H9 (cell line): ENCODE measurements at regions not wholly inside any gene's neighbourhood (a gene's known extent, or its start where the extent isn't known, plus 50 kb on each side); places are given as distances from the start of the nearest gene placed in this dataset.

Source experiments
- DNase-seq: peaks from one replicate; pipeline ENCODE4 v3.0.0-alpha.2; 2017
- H2AFZ ChIP-seq: one replicate; pipeline ENCODE4 v1.6.1; 2013; ENCODE audit warnings: mild to moderate bottlenecking, low read length, control low read depth, moderate library complexity
- H2AK5ac ChIP-seq: 2 replicates; pipeline ENCODE4 v1.6.1; 2013; ENCODE audit warnings: low read length, control low read depth, mixed read lengths; ENCODE audit not compliant: insufficient read length
- H2BK120ac ChIP-seq: one replicate; pipeline ENCODE4 v1.6.1; 2013; ENCODE audit warnings: low read depth, mild to moderate bottlenecking, low read length, control low read depth, inconsistent platforms; ENCODE audit not compliant: poor library complexity, severe bottlenecking
- H2BK12ac ChIP-seq: 2 replicates; pipeline ENCODE4 v1.6.1; 2013; ENCODE audit warnings: low read length, control low read depth, mixed read lengths, low read depth; ENCODE audit not compliant: insufficient read length
- H2BK15ac ChIP-seq: 2 replicates; pipeline ENCODE4 v1.6.1; 2013; ENCODE audit warnings: low read depth, low read length, control low read depth
- H2BK20ac ChIP-seq: one replicate; pipeline ENCODE4 v1.6.1; 2013; ENCODE audit warnings: low read depth, mild to moderate bottlenecking, low read length, control low read depth, inconsistent platforms; ENCODE audit not compliant: poor library complexity, severe bottlenecking
- H2BK5ac ChIP-seq: 2 replicates; pipeline ENCODE4 v1.6.1; 2013; ENCODE audit warnings: low read length, control low read depth, mixed read lengths; ENCODE audit not compliant: insufficient read length
- H3K14ac ChIP-seq: 2 replicates; pipeline ENCODE4 v1.6.1; 2013; ENCODE audit warnings: low read length, control low read depth; ENCODE audit not compliant: insufficient read depth
- H3K18ac ChIP-seq: 2 replicates; pipeline ENCODE4 v1.6.1; 2013; ENCODE audit warnings: low read depth, mild to moderate bottlenecking, mixed read lengths, low read length, control low read depth; ENCODE audit not compliant: insufficient read length
- H3K23ac ChIP-seq: 2 replicates; pipeline ENCODE4 v1.6.1; 2013; ENCODE audit warnings: low read length, control low read depth, mixed read lengths, low read depth; ENCODE audit not compliant: insufficient read length
- H3K23me2 ChIP-seq: 2 replicates; pipeline ENCODE4 v1.6.1; 2013; ENCODE audit warnings: low read depth, mild to moderate bottlenecking, mixed read lengths, low read length, control low read depth; ENCODE audit not compliant: insufficient read length, poor library complexity, severe bottlenecking
- H3K27ac ChIP-seq: 2 replicates; pipeline ENCODE4 v1.5.1; 2013; ENCODE audit warnings: low read length, control low read depth, mixed read lengths, low read depth; ENCODE audit not compliant: insufficient read length
- H3K27me3 ChIP-seq: 2 replicates; pipeline ENCODE4 v1.6.1; 2013; ENCODE audit warnings: low read length, control low read depth, inconsistent platforms; ENCODE audit not compliant: insufficient read depth
- H3K4ac ChIP-seq: 2 replicates; pipeline ENCODE4 v1.6.1; 2013; ENCODE audit warnings: low read depth, mild to moderate bottlenecking, control low read depth, inconsistent platforms, low read length, moderate library complexity
- H3K4me1 ChIP-seq: 2 replicates; pipeline ENCODE4 v1.6.1; 2013; ENCODE audit warnings: low read length, control low read depth, inconsistent platforms; ENCODE audit not compliant: insufficient read depth
- H3K4me2 ChIP-seq: 2 replicates; pipeline ENCODE4 v1.6.1; 2013; ENCODE audit warnings: low read length, control low read depth, mixed read lengths; ENCODE audit not compliant: insufficient read length, insufficient read depth
- H3K56ac ChIP-seq: 2 replicates; pipeline ENCODE4 v1.6.1; 2013; ENCODE audit warnings: low read depth, mild to moderate bottlenecking, mixed read lengths, low read length, control low read depth; ENCODE audit not compliant: insufficient read length
- H3K79me1 ChIP-seq: 2 replicates; pipeline ENCODE4 v1.6.1; 2013; ENCODE audit warnings: low read depth, mild to moderate bottlenecking, moderate library complexity, low read length, control low read depth, inconsistent platforms; ENCODE audit not compliant: insufficient read depth, poor library complexity, severe bottlenecking
- H3K79me2 ChIP-seq: 2 replicates; pipeline ENCODE4 v1.6.1; 2013; ENCODE audit warnings: low read length, control low read depth, inconsistent platforms; ENCODE audit not compliant: insufficient read depth
- H3K9ac ChIP-seq: 2 replicates; pipeline ENCODE4 v1.6.1; 2013; ENCODE audit warnings: low read length, control low read depth, mixed read lengths; ENCODE audit not compliant: insufficient read length; ENCODE audit errors: extremely low read depth
- H3K9me3 ChIP-seq: one replicate; pipeline ENCODE4 v1.6.1; 2013; ENCODE audit warnings: low read depth, low read length, inconsistent platforms; ENCODE audit not compliant: control insufficient read depth
- H3T11ph ChIP-seq: one replicate; pipeline ENCODE4 v1.6.1; 2013; ENCODE audit warnings: mild to moderate bottlenecking, low read length, control low read depth, inconsistent platforms
- H4K20me1 ChIP-seq: one replicate; pipeline ENCODE4 v1.6.1; 2013; ENCODE audit not compliant: control insufficient read depth, insufficient read length, insufficient read depth
- H4K5ac ChIP-seq: 2 replicates; pipeline ENCODE4 v1.6.1; 2013; ENCODE audit warnings: low read depth, mild to moderate bottlenecking, mixed read lengths, low read length, control low read depth; ENCODE audit not compliant: insufficient read length
- H4K8ac ChIP-seq: replicated peaks from 2 replicates; pipeline ENCODE4 v1.6.1; 2013; ENCODE audit warnings: low read length, control low read depth, mixed read lengths, low read depth; ENCODE audit not compliant: insufficient read length
- H4K91ac ChIP-seq: 2 replicates; pipeline ENCODE4 v1.6.1; 2013; ENCODE audit warnings: low read depth, mild to moderate bottlenecking, moderate library complexity, mixed read lengths, low read length, control low read depth; ENCODE audit not compliant: insufficient read length
- H3K27ac Mint-ChIP-seq, 3 experiments: 2 replicates in 2 of 3; 3 replicates in 1 of 3; pipeline ENCODE4 v1.8.0; 2020 to 2021; ENCODE audit warnings: mixed read lengths in 3 of 3, mild to moderate bottlenecking in 1 of 3, moderate library complexity in 1 of 3
- H3K27me3 Mint-ChIP-seq: 2 replicates; pipeline ENCODE4 v1.8.0; 2021; ENCODE audit warnings: low read depth, mild to moderate bottlenecking, moderate library complexity, mixed read lengths
- H3K36me3 Mint-ChIP-seq, 3 experiments: 2 replicates in 2 of 3; 3 replicates in 1 of 3; pipeline ENCODE4 v1.8.0; 2020 to 2021; ENCODE audit warnings: low read depth in 3 of 3, mixed read lengths in 3 of 3; ENCODE audit not compliant: insufficient read depth in 1 of 3
- H3K4me1 Mint-ChIP-seq, 2 experiments: 2 replicates each; pipeline ENCODE4 v1.8.0; 2020; ENCODE audit warnings: mixed read lengths in 2 of 2
- H3K4me3 Mint-ChIP-seq, 2 experiments: 2 replicates in 1 of 2; 3 replicates in 1 of 2; pipeline ENCODE4 v1.8.0; 2020 to 2021; ENCODE audit warnings: mild to moderate bottlenecking in 2 of 2, mixed read lengths in 2 of 2, moderate library complexity in 1 of 2
- H3K9me3 Mint-ChIP-seq, 2 experiments: 2 replicates in 1 of 2; 3 replicates in 1 of 2; pipeline ENCODE4 v1.8.0; 2020; ENCODE audit warnings: mild to moderate bottlenecking in 2 of 2, mixed read lengths in 2 of 2, moderate library complexity in 1 of 2
- CTCF ChIP-seq: fragments of 200-600 bp; sonication (generic); conservative IDR thresholded peaks from 3 replicates; pipeline ENCODE4 v1.8.0; 2021; ENCODE audit warnings: antibody characterized with exemption, mild to moderate bottlenecking
- WGBS: extraction: QIAGEN DNeasy Blood & Tissue Kit; methylation state at CpG from one replicate; pipeline ENCODE4 v1.1.7; 2013; ENCODE audit warnings: missing lambda C conversion rate, low lambda C conversion rate, mixed read lengths; ENCODE audit not compliant: insufficient read length; ENCODE audit errors: extremely low coverage; 5-methylcytosine and 5-hydroxymethylcytosine counted together

GRCh38 chr11:112401036-112401769, 140.5 kb upstream of the PLET1 start:
- Mint-ChIP-seq H3K27ac (no peak overlapping the region), H3K36me3 (no peaks in the 10 kb centered on the region), H3K4me1 (no peaks in the 10 kb centered on the region; a peak in 1 of 4 replicates), H3K9me3 (no peaks in the 10 kb centered on the region), H3K27me3 (peaks cover 6% of the 10 kb centered on the region), H3K4me3 (no peak overlapping the region)
- no peak overlapping the region for H2BK120ac ChIP-seq
- no peak overlapping the region for H2BK20ac ChIP-seq
- no peaks in the 10 kb centered on the region for H3K9me3 ChIP-seq
- H3K79me2 ChIP-seq: no peaks in the 10 kb centered on the region
- no peaks in the 10 kb centered on the region for H3K79me1 ChIP-seq
- no peak overlapping the region for H4K91ac ChIP-seq
- H3K27me3 ChIP-seq: no peaks in the 10 kb centered on the region
- H2AFZ ChIP-seq: no peak overlapping the region
- H3K23me2 ChIP-seq: no peaks in the 10 kb centered on the region
- H3K9ac ChIP-seq: no peak overlapping the region
- no peaks in the 10 kb centered on the region for H4K20me1 ChIP-seq
- H2BK12ac ChIP-seq: no peak overlapping the region
- WGBS: no CpG with 5 or more reads among the region's 7 CpGs
- no peak overlapping the region for H4K8ac ChIP-seq
- H3K14ac ChIP-seq: no peak overlapping the region
- no peak overlapping the region for H3K56ac ChIP-seq
- no peak for DNase-seq
- no peak overlapping the region for H3K4ac ChIP-seq
- no peak overlapping the region for H3K4me2 ChIP-seq
- no peak overlapping the region for H3K18ac ChIP-seq
- no peak overlapping the region for H3T11ph ChIP-seq
- no peaks in the 10 kb centered on the region for H3K4me1 ChIP-seq
- H3K23ac ChIP-seq: no peak overlapping the region
- no peak overlapping the region for H2BK5ac ChIP-seq
- H2BK15ac ChIP-seq: no peak overlapping the region; the same call in 1 of the 2 replicates
- no peak overlapping the region for H4K5ac ChIP-seq
- TF ChIP-seq CTCF: no peak
- H3K27ac ChIP-seq: no peak overlapping the region
- H2AK5ac ChIP-seq: no peak overlapping the region
